ENCODE measurements at regions not wholly inside any gene's neighbourhood (a gene's known extent, or its start where the extent isn't known, plus 50 kb on each side); places are given as distances from the start of the nearest gene placed in this dataset.

DNA sequence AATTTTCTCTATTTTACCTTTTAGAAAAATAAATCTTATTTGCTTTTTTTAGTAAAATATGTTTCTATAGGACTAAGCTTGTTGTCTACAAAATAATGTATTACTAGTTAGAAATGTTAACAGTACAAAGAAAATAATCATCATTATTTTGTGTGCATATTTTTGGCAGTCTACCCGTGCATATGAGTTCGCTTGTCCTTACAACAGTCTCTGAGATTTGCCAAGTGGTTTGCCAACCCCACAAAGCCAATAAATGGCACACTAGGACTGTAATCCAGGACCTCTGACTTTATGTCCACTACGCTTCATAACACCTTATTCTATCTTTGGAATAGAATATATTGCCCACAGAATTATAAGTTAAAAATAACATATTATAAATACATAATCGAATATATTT is 152.0 kb downstream of the KCNJ2 start:
- Histone ChIP-seq H2BK15ac (ENCODE audit: low read depth, low read length) (no peak overlapping the region), H2AK5ac (ENCODE audit: low read depth, low read length) (no peak overlapping the region), H4K5ac (ENCODE audit: low read depth, low read length) (no peak overlapping the region), H3K79me1 (ENCODE audit: low read depth in 1 of 2, low read length in 2 of 2) (no peaks in the 10 kb centered on the region), H3K18ac (ENCODE audit: low read depth, low read length) (no peak overlapping the region), H4K91ac (ENCODE audit: insufficient read depth, low read depth, low read length) (no peak overlapping the region), H3K14ac (replicated peaks; ENCODE audit: low read depth, low read length) (no peak overlapping the region), H2BK120ac (ENCODE audit: low read depth, low read length) (no peak overlapping the region), H4K20me1 (ENCODE audit: insufficient read depth, low read length) (no peaks in the 10 kb centered on the region), H3K27me3 (ENCODE audit: control insufficient read depth, insufficient read depth, low read length) (no peaks in the 10 kb centered on the region), H3K23ac (ENCODE audit: low read depth, low read length) (no peak overlapping the region), H3K4ac (ENCODE audit: low read depth, low read length) (no peak overlapping the region), H2BK20ac (ENCODE audit: low read depth, low read length) (no peak overlapping the region), H3K4me2 (ENCODE audit: low read depth, low read length) (no peak overlapping the region), H3K9ac (ENCODE audit: low read depth, low read length) (no peak overlapping the region), H3K9me3 (ENCODE audit: control insufficient read depth, insufficient read depth, low read length) (no peaks in the 10 kb centered on the region), H3K9me1 (ENCODE audit: insufficient read depth, low read length) (no peaks in the 10 kb centered on the region), H3K4me1 (ENCODE audit: control insufficient read depth, insufficient read depth, low read length) (no peaks in the 10 kb centered on the region; the same call in 1 of the 2 replicates), H4K8ac (ENCODE audit: low read depth in 2 of 2, low read length in 2 of 2) (no peak overlapping the region), H3K4me3 (ENCODE audit: insufficient read depth, low read depth, low read length) (no peak overlapping the region), H3K27ac (ENCODE audit: insufficient read depth, low read length) (no peak overlapping the region), H2BK5ac (ENCODE audit: low read depth, low read length, poor library complexity, severe bottlenecking) (no peak overlapping the region), H3K36me3 (ENCODE audit: control insufficient read depth, insufficient read depth, low read length) (no peaks in the 10 kb centered on the region), H2AFZ (replicated peaks; ENCODE audit: low read length, poor library complexity) (no peak overlapping the region), H3K56ac (ENCODE audit: extremely low read depth, insufficient read depth, low read length) (no peak overlapping the region), H2AK9ac (replicated peaks; ENCODE audit: low read depth, low read length, poor library complexity) (no peak overlapping the region)
- intact Hi-C loops (cut with micrococcal nuclease) (no loop called here), dilution Hi-C loops (cut with HindIII; ENCODE audit: low sequenced_read_pairs, unreplicated experiment) (no loop called here), in situ Hi-C loops (cut with MboI; ENCODE audit: low sequenced_read_pairs) (no loop called here)
- CTCF ChIA-PET, result no interaction called here
- ATAC-seq (ENCODE audit: low read depth) (no peak), DNase-seq (no peak)
- POLR2A ChIA-PET (ENCODE audit: unreplicated experiment), result no interaction called here
- WGBS, 2 experiments (ENCODE audit: extremely low coverage in 2 of 2, insufficient read length in 1 of 2), result no CpG with 5 or more reads among the region's 4 CpGs
- TF ChIP-seq MXI1 (IDR thresholded peaks at IDR 0.05; ENCODE audit: borderline replicate concordance, low read depth, low read length) (no peak), POLR2A (IDR thresholded peaks at IDR 0.05; ENCODE audit: low read depth, low read length) (no peak), NFE2L2 (IDR thresholded peaks at IDR 0.05; ENCODE audit: low read depth, low read length) (no peak), FOS (IDR thresholded peaks at IDR 0.05; ENCODE audit: low read depth, low read length) (no peak), BHLHE40 (IDR thresholded peaks at IDR 0.05; ENCODE audit: low read depth, low read length) (no peak), RCOR1 (IDR thresholded peaks at IDR 0.05; ENCODE audit: insufficient replicate concordance, low read length) (no peak), USF2 (IDR thresholded peaks at IDR 0.05; ENCODE audit: low read depth, low read length) (no peak)
- TF ChIP-seq, protein P1, sequence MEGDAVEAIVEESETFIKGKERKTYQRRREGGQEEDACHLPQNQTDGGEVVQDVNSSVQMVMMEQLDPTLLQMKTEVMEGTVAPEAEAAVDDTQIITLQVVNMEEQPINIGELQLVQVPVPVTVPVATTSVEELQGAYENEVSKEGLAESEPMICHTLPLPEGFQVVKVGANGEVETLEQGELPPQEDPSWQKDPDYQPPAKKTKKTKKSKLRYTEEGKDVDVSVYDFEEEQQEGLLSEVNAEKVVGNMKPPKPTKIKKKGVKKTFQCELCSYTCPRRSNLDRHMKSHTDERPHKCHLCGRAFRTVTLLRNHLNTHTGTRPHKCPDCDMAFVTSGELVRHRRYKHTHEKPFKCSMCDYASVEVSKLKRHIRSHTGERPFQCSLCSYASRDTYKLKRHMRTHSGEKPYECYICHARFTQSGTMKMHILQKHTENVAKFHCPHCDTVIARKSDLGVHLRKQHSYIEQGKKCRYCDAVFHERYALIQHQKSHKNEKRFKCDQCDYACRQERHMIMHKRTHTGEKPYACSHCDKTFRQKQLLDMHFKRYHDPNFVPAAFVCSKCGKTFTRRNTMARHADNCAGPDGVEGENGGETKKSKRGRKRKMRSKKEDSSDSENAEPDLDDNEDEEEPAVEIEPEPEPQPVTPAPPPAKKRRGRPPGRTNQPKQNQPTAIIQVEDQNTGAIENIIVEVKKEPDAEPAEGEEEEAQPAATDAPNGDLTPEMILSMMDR (conservative IDR thresholded peaks at IDR 0.05; ENCODE audit: low read depth, low read length), result no peak
- TF ChIP-seq, protein P2, sequence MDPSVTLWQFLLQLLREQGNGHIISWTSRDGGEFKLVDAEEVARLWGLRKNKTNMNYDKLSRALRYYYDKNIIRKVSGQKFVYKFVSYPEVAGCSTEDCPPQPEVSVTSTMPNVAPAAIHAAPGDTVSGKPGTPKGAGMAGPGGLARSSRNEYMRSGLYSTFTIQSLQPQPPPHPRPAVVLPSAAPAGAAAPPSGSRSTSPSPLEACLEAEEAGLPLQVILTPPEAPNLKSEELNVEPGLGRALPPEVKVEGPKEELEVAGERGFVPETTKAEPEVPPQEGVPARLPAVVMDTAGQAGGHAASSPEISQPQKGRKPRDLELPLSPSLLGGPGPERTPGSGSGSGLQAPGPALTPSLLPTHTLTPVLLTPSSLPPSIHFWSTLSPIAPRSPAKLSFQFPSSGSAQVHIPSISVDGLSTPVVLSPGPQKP (IDR thresholded peaks at IDR 0.05; ENCODE audit: borderline replicate concordance, low read depth, low read length), result no peak
- BruUV-seq (replicated peaks), result no TSS peak

Measured in IMR-90 (cell line).